ENCODE measurements at regions not wholly inside any gene's neighbourhood (a gene's known extent, or its start where the extent isn't known, plus 50 kb on each side); places are given as distances from the start of the nearest gene placed in this dataset.

DNA sequence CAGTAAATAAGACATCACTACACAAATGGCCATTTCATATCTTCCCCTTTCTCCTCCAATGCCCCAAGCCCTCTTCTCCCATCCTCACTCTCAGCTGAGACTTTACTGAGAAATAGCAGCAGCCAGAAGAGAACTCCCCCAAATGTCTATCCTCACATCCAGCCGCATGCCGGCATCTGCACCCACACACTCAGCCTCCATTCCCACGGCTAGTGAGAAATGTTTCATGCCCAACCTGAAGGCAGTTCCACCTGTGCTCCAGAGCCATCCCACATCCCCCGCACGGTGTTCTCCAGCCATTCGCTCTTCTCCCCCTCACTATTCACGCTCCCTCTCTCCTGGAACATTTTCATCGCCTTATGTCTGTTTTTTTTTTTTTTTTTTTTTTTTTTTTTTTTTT, 208.7 kb upstream of the DIO3 start:
- POLR2A ChIA-PET: no interaction called here
- 0 out of 2 replicates have a peak, but pooled peaks cover 4% of the 10 kb centered on the region for H3K9me3 ChIP-seq (ENCODE audit: control insufficient read depth, insufficient read depth, low read depth, low read length)
- BruUV-seq (replicated peaks): no TSS peak
- ATAC-seq: no peak
- no peak overlapping the region for H3K4me3 ChIP-seq (ENCODE audit: low read depth in 2 of 2, low read length in 2 of 2)
- no peaks in the 10 kb centered on the region for H3K4me1 ChIP-seq (ENCODE audit: control insufficient read depth, insufficient read depth, low read length)
- no peak for DNase-seq (ENCODE audit: low read depth, low spot score)
- no peaks in the 10 kb centered on the region for H3K36me3 ChIP-seq (ENCODE audit: control insufficient read depth, insufficient read depth, low read length)
- no peaks in the 10 kb centered on the region for H3K27me3 ChIP-seq (ENCODE audit: control insufficient read depth, insufficient read depth, low read length)
- CTCF ChIA-PET: no interaction called here
- H3K27ac ChIP-seq (ENCODE audit: low read length): no peak overlapping the region
- TF ChIP-seq SIN3A (IDR thresholded peaks at IDR 0.05; ENCODE audit: borderline replicate concordance, insufficient read depth, low read depth, low read length) (no peak), TCF7L2 (IDR thresholded peaks at IDR 0.05; ENCODE audit: low read depth, low read length) (no peak), POLR2AphosphoS5 (IDR thresholded peaks at IDR 0.05; ENCODE audit: low read depth, low read length) (no peak)
- TF ChIP-seq, protein P1, sequence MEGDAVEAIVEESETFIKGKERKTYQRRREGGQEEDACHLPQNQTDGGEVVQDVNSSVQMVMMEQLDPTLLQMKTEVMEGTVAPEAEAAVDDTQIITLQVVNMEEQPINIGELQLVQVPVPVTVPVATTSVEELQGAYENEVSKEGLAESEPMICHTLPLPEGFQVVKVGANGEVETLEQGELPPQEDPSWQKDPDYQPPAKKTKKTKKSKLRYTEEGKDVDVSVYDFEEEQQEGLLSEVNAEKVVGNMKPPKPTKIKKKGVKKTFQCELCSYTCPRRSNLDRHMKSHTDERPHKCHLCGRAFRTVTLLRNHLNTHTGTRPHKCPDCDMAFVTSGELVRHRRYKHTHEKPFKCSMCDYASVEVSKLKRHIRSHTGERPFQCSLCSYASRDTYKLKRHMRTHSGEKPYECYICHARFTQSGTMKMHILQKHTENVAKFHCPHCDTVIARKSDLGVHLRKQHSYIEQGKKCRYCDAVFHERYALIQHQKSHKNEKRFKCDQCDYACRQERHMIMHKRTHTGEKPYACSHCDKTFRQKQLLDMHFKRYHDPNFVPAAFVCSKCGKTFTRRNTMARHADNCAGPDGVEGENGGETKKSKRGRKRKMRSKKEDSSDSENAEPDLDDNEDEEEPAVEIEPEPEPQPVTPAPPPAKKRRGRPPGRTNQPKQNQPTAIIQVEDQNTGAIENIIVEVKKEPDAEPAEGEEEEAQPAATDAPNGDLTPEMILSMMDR (IDR thresholded peaks at IDR 0.05): no peak
- TF ChIP-seq, protein P2, sequence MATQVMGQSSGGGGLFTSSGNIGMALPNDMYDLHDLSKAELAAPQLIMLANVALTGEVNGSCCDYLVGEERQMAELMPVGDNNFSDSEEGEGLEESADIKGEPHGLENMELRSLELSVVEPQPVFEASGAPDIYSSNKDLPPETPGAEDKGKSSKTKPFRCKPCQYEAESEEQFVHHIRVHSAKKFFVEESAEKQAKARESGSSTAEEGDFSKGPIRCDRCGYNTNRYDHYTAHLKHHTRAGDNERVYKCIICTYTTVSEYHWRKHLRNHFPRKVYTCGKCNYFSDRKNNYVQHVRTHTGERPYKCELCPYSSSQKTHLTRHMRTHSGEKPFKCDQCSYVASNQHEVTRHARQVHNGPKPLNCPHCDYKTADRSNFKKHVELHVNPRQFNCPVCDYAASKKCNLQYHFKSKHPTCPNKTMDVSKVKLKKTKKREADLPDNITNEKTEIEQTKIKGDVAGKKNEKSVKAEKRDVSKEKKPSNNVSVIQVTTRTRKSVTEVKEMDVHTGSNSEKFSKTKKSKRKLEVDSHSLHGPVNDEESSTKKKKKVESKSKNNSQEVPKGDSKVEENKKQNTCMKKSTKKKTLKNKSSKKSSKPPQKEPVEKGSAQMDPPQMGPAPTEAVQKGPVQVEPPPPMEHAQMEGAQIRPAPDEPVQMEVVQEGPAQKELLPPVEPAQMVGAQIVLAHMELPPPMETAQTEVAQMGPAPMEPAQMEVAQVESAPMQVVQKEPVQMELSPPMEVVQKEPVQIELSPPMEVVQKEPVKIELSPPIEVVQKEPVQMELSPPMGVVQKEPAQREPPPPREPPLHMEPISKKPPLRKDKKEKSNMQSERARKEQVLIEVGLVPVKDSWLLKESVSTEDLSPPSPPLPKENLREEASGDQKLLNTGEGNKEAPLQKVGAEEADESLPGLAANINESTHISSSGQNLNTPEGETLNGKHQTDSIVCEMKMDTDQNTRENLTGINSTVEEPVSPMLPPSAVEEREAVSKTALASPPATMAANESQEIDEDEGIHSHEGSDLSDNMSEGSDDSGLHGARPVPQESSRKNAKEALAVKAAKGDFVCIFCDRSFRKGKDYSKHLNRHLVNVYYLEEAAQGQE (IDR thresholded peaks at IDR 0.05; ENCODE audit: insufficient read depth in 1 of 2, low read depth in 2 of 2, low read length in 1 of 2): no peak
- in situ Hi-C loops (cut with HindIII; ENCODE audit: low pct_unique_long_range_greater_than_20kb, low sequenced_read_pairs): no loop called here
- intact Hi-C loops (cut with micrococcal nuclease; ENCODE audit: unreplicated experiment): no loop called here

DNA sequence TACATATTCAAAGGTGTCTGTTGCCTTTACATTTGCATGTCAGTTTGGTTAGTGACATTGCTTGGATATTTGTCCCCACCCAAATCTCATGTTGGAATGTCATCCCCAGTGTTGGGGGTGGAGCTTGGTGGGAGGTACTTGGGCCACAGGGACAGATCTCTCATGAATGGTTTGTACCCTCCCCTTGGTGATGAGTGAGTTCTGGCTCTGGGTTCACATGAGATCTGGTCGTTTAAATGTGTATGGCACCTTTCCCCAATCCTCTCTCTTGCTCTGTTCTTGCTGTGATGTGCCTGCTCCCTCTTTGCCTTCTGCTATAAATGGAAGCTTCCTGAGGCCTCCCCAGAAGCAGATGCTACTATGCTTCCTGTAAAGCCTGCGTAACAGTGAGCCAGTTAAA, 207.9 kb upstream of the DIO3 start:
- ChIA-PET CTCF (no interaction called here), POLR2A (no interaction called here)
- Histone ChIP-seq H3K9me3 (ENCODE audit: control insufficient read depth, insufficient read depth, low read depth, low read length) (0 out of 2 replicates have a peak, but pooled peaks cover 4% of the 10 kb centered on the region), H3K27ac (ENCODE audit: low read length) (no peak overlapping the region), H3K27me3 (ENCODE audit: control insufficient read depth, insufficient read depth, low read length) (no peaks in the 10 kb centered on the region), H3K4me3 (ENCODE audit: low read depth in 2 of 2, low read length in 2 of 2) (no peak overlapping the region), H3K4me1 (ENCODE audit: control insufficient read depth, insufficient read depth, low read length) (no peaks in the 10 kb centered on the region), H3K36me3 (ENCODE audit: control insufficient read depth, insufficient read depth, low read length) (no peaks in the 10 kb centered on the region)
- ATAC-seq (no peak), DNase-seq (ENCODE audit: low read depth, low spot score) (no peak)
- TF ChIP-seq TCF7L2 (IDR thresholded peaks at IDR 0.05; ENCODE audit: low read depth, low read length): no peak
- TF ChIP-seq, protein P2 (IDR thresholded peaks at IDR 0.05; ENCODE audit: insufficient read depth in 1 of 2, low read depth in 2 of 2, low read length in 1 of 2): no peak
- TF ChIP-seq, protein P1 (IDR thresholded peaks at IDR 0.05): no peak
- TF ChIP-seq SIN3A (IDR thresholded peaks at IDR 0.05; ENCODE audit: borderline replicate concordance, insufficient read depth, low read depth, low read length): no peak
- TF ChIP-seq POLR2AphosphoS5 (IDR thresholded peaks at IDR 0.05; ENCODE audit: low read depth, low read length): no peak
- BruUV-seq (replicated peaks): no TSS peak
- intact Hi-C loops (cut with micrococcal nuclease; ENCODE audit: unreplicated experiment) (no loop called here), in situ Hi-C loops (cut with HindIII; ENCODE audit: low pct_unique_long_range_greater_than_20kb, low sequenced_read_pairs) (no loop called here)

Measured in Panc1 (cell line).